ENCODE measurements at regions not wholly inside any gene's neighbourhood (a gene's known extent, or its start where the extent isn't known, plus 50 kb on each side); places are given as distances from the start of the nearest gene placed in this dataset.

GRCh38 chr9:80948066-80948465, 741.3 kb downstream of the TLE1 start:
- no peak overlapping the region for H3K4me3 ChIP-seq (replicated peaks; ENCODE audit: low read depth, low read length)
- no peak for DNase-seq (ENCODE audit: low read depth)
- TF ChIP-seq CTCF (IDR thresholded peaks at IDR 0.05; ENCODE audit: low read length, missing control alignments): no peak

- no peak overlapping the region for H3K4me3 ChIP-seq (replicated peaks; ENCODE audit: low read depth, low read length)
- no peak for TF ChIP-seq CTCF (IDR thresholded peaks at IDR 0.05; ENCODE audit: low read length, missing control alignments)
- DNase-seq (ENCODE audit: low read depth): no peak
Observed at GRCh38 chr9:80946496-80947170, 742.7 kb downstream of the TLE1 start.

- no peak for DNase-seq (ENCODE audit: low read depth)
- H3K4me3 ChIP-seq (replicated peaks; ENCODE audit: low read depth, low read length): no peak overlapping the region
- no peak for TF ChIP-seq CTCF (IDR thresholded peaks at IDR 0.05; ENCODE audit: low read length, missing control alignments)
Observed at GRCh38 chr9:80945436-80945835, 743.9 kb downstream of the TLE1 start.

- TF ChIP-seq CTCF (IDR thresholded peaks at IDR 0.05; ENCODE audit: low read length, missing control alignments): no peak
- no peak overlapping the region for H3K4me3 ChIP-seq (replicated peaks; ENCODE audit: low read depth, low read length)
- no peak for DNase-seq (ENCODE audit: low read depth)
Observed at GRCh38 chr9:80937645-80938044, 751.7 kb downstream of the TLE1 start.

GRCh38 chr9:80934095-80934494, 755.3 kb downstream of the TLE1 start:
- no peak for TF ChIP-seq CTCF (IDR thresholded peaks at IDR 0.05; ENCODE audit: low read length, missing control alignments)
- no peak overlapping the region for H3K4me3 ChIP-seq (replicated peaks; ENCODE audit: low read depth, low read length)
- no peak for DNase-seq (ENCODE audit: low read depth)

GRCh38 chr9:80932947-80933780, 756.2 kb downstream of the TLE1 start:
- no peak for TF ChIP-seq CTCF (IDR thresholded peaks at IDR 0.05; ENCODE audit: low read length, missing control alignments)
- H3K4me3 ChIP-seq (replicated peaks; ENCODE audit: low read depth, low read length): no peak overlapping the region
- no peak for DNase-seq (ENCODE audit: low read depth)

Measured in fibroblast of pulmonary artery (primary cell).